DND-41 (cell line): ENCODE measurements at regions not wholly inside any gene's neighbourhood (a gene's known extent, or its start where the extent isn't known, plus 50 kb on each side); places are given as distances from the start of the nearest gene placed in this dataset.

Experiments
- CTCF ChIP-seq: IDR thresholded peaks from 2 replicates; pipeline ENCODE4 v1.5.1; 2012; ENCODE audit warnings: borderline replicate concordance, low read length, moderate library complexity, mild to moderate bottlenecking; ENCODE audit not compliant: poor library complexity, severe bottlenecking; ENCODE audit errors: extremely low read depth
- EZH2 ChIP-seq: IDR thresholded peaks from 3 replicates; pipeline ENCODE4 v1.6.1; 2012; ENCODE audit warnings: borderline replicate concordance, low read depth, mild to moderate bottlenecking, moderate library complexity, low read length, inconsistent platforms; ENCODE audit not compliant: severe bottlenecking

- TF ChIP-seq CTCF (no peak), EZH2 (no peak)
Observed at GRCh38 chr12:98439981-98440581, 75.3 kb upstream of the TMPO start.
